PFSK-1 (cell line): ENCODE measurements at regions not wholly inside any gene's neighbourhood (a gene's known extent, or its start where the extent isn't known, plus 50 kb on each side); places are given as distances from the start of the nearest gene placed in this dataset.

Experiments
- FOXP2 ChIP-seq: optimal IDR thresholded peaks from 2 replicates; pipeline ENCODE3; 2011; ENCODE audit warnings: borderline replicate concordance, control low read depth, inconsistent platforms; ENCODE audit not compliant: insufficient read depth; ENCODE audit errors: extremely low read length, extremely low read depth
- POLR2AphosphoS5 ChIP-seq: IDR thresholded peaks from 2 replicates; pipeline ENCODE4 v1.6.1; 2012; ENCODE audit warnings: low read depth, mild to moderate bottlenecking, control low read depth, low read length, moderate library complexity
- REST ChIP-seq, 2 experiments: IDR thresholded peaks; 2 replicates each; pipeline versions ENCODE4 v1.6.1 to v1.8.0; 2011 to 2012; ENCODE audit warnings: low read depth in 2 of 2, low read length in 2 of 2, control low read depth in 1 of 2, inconsistent platforms in 1 of 2, mild to moderate bottlenecking in 1 of 2, moderate library complexity in 1 of 2; ENCODE audit not compliant: insufficient read depth in 1 of 2
- SIN3A ChIP-seq: IDR thresholded peaks from 2 replicates; pipeline ENCODE4 v1.6.1; 2012; ENCODE audit warnings: mild to moderate bottlenecking, low read length, moderate library complexity, borderline replicate concordance; ENCODE audit not compliant: insufficient read depth
- TAF1 ChIP-seq: IDR thresholded peaks from 2 replicates; pipeline ENCODE4 v1.6.1; 2012; ENCODE audit warnings: low read length, control low read depth, borderline replicate concordance; ENCODE audit not compliant: insufficient read depth

GRCh38 chr15:69957175-69957574 lies 140.5 kb downstream of the TLE3 start:
- TF ChIP-seq TAF1, result no peak

- TF ChIP-seq POLR2AphosphoS5 (no peak), SIN3A (no peak), REST (IDR thresholded peaks at IDR 0.05; ENCODE audit: insufficient read depth in 1 of 2, low read depth in 2 of 2, low read length in 2 of 2) (no peak), FOXP2 (no peak), TAF1 (no peak)
These were observed 139.1 kb downstream of the TLE3 start for GRCh38 chr15:69958496-69959084.

- TF ChIP-seq POLR2AphosphoS5, result no peak
These were observed 135.2 kb downstream of the TLE3 start for GRCh38 chr15:69962561-69962960.

- TF ChIP-seq REST (IDR thresholded peaks at IDR 0.05; ENCODE audit: insufficient read depth in 1 of 2, low read depth in 2 of 2, low read length in 2 of 2) (no peak), TAF1 (no peak), SIN3A (no peak), POLR2AphosphoS5 (no peak), FOXP2 (no peak)
These were observed 134.3 kb downstream of the TLE3 start for GRCh38 chr15:69963385-69963784.

- TF ChIP-seq TAF1 (no peak), REST (IDR thresholded peaks at IDR 0.05; ENCODE audit: insufficient read depth in 1 of 2, low read depth in 2 of 2, low read length in 2 of 2) (no peak), POLR2AphosphoS5 (no peak), FOXP2 (no peak), SIN3A (no peak)
These were observed 125.9 kb downstream of the TLE3 start for GRCh38 chr15:69971771-69972170.

- no peak for TF ChIP-seq POLR2AphosphoS5
- TF ChIP-seq REST (IDR thresholded peaks at IDR 0.05; ENCODE audit: insufficient read depth in 1 of 2, low read depth in 2 of 2, low read length in 2 of 2), result no peak
- TF ChIP-seq FOXP2, result no peak
- no peak for TF ChIP-seq SIN3A
- TF ChIP-seq TAF1, result no peak
These were observed 125.3 kb downstream of the TLE3 start for GRCh38 chr15:69972436-69972835.
